HG03159 (cell line): ENCODE measurements at regions not wholly inside any gene's neighbourhood (a gene's known extent, or its start where the extent isn't known, plus 50 kb on each side); places are given as distances from the start of the nearest gene placed in this dataset.

Experiments
- ATAC-seq: cut with Tn5 transposase; IDR thresholded peaks from one replicate; pipeline ENCODE4 v1.9.1; 2021; ENCODE audit warnings: mild to moderate bottlenecking, moderate library complexity; ENCODE audit not compliant: unreplicated experiment

GRCh38 chr18:34977838-34978532 lies 63.2 kb upstream of the MAPRE2 start:
- peak; percentile 44 for ATAC-seq

GRCh38 chr18:34978533-34978893 lies 62.7 kb upstream of the MAPRE2 start:
- no peak for ATAC-seq

- no peak for ATAC-seq
These were observed 62.1 kb upstream of the MAPRE2 start for GRCh38 chr18:34978953-34979608.

GRCh38 chr18:34981487-34981886 lies 59.7 kb upstream of the MAPRE2 start:
- ATAC-seq: no peak

GRCh38 chr18:34985963-34986362 lies 55.2 kb upstream of the MAPRE2 start:
- no peak for ATAC-seq

GRCh38 chr18:34990597-34990996 lies 50.6 kb upstream of the MAPRE2 start:
- ATAC-seq: no peak

GRCh38 chr18:34991152-34991551 lies 50.1 kb upstream of the MAPRE2 start:
- no peak for ATAC-seq
